ENCODE measurements at regions not wholly inside any gene's neighbourhood (a gene's known extent, or its start where the extent isn't known, plus 50 kb on each side); places are given as distances from the start of the nearest gene placed in this dataset.

- DNase-seq: no peak
These were observed 242.1 kb upstream of the DYNLRB2 start for GRCh38 chr16:80298676-80299075.

- no peak for DNase-seq
These were observed 244.8 kb upstream of the DYNLRB2 start for GRCh38 chr16:80296034-80296433.

GRCh38 chr16:80294172-80294571 lies 246.6 kb upstream of the DYNLRB2 start:
- DNase-seq: no peak

GRCh38 chr16:80288616-80289015 lies 252.2 kb upstream of the DYNLRB2 start:
- no peak for DNase-seq

GRCh38 chr16:80287674-80288073 lies 253.1 kb upstream of the DYNLRB2 start:
- no peak for DNase-seq

GRCh38 chr16:80285104-80285503 lies 255.7 kb upstream of the DYNLRB2 start:
- DNase-seq: no peak

GRCh38 chr16:80283466-80284392 lies 257.1 kb upstream of the DYNLRB2 start:
- no peak for DNase-seq

- no peak for DNase-seq
These were observed 260.2 kb upstream of the DYNLRB2 start for GRCh38 chr16:80280557-80280956.

GRCh38 chr16:80279656-80280055 lies 261.1 kb upstream of the DYNLRB2 start:
- no peak for DNase-seq

GRCh38 chr16:80277182-80277581 lies 263.6 kb upstream of the DYNLRB2 start:
- no peak for DNase-seq

GRCh38 chr16:80274576-80275191 lies 266.1 kb upstream of the DYNLRB2 start:
- DNase-seq: no peak

- DNase-seq: no peak
These were observed 266.9 kb upstream of the DYNLRB2 start for GRCh38 chr16:80273635-80274538.

- DNase-seq: no peak
These were observed 275.0 kb upstream of the DYNLRB2 start for GRCh38 chr16:80265624-80266306.

GRCh38 chr16:80263848-80264694 lies 276.7 kb upstream of the DYNLRB2 start:
- DNase-seq: no peak

- DNase-seq: no peak
These were observed 277.5 kb upstream of the DYNLRB2 start for GRCh38 chr16:80263181-80263823.

- DNase-seq: no peak
These were observed 279.9 kb upstream of the DYNLRB2 start for GRCh38 chr16:80260906-80261311.

- no peak for DNase-seq
These were observed 281.4 kb upstream of the DYNLRB2 start for GRCh38 chr16:80259290-80259805.

- DNase-seq: no peak
These were observed 282.4 kb upstream of the DYNLRB2 start for GRCh38 chr16:80258407-80258806.

- DNase-seq: no peak
These were observed 285.8 kb upstream of the DYNLRB2 start for GRCh38 chr16:80254970-80255369.

GRCh38 chr16:80253741-80254140 lies 287.1 kb upstream of the DYNLRB2 start:
- no peak for DNase-seq

- no peak for DNase-seq
These were observed 290.4 kb upstream of the DYNLRB2 start for GRCh38 chr16:80250381-80250780.

Measured in NCI-H187 (cell line).